BLaER1 treated with 17β-estradiol and CSF1 and Interleukin-3, amounts not matched to agents 10 nM and 100 nM (cell line): ENCODE measurements at regions not wholly inside any gene's neighbourhood (a gene's known extent, or its start where the extent isn't known, plus 50 kb on each side); places are given as distances from the start of the nearest gene placed in this dataset.

Experiments used
- H3K27ac ChIP-seq, 11 experiments: shearing (Covaris generic); formaldehyde crosslinking; 2 replicates each; pipeline ENCODE4 v1.8.1; 2022
- H3K27me3 ChIP-seq, 11 experiments: shearing (Covaris generic); formaldehyde crosslinking; 2 replicates each; pipeline ENCODE4 v1.8.1; 2022
- H3K36me3 ChIP-seq, 11 experiments: shearing (Covaris generic); formaldehyde crosslinking; 2 replicates each; pipeline ENCODE4 v1.8.1; 2022
- H3K4me1 ChIP-seq, 10 experiments: shearing (Covaris generic); formaldehyde crosslinking; 2 replicates each; pipeline ENCODE4 v1.8.1; 2022
- H3K4me2 ChIP-seq, 11 experiments: shearing (Covaris generic); formaldehyde crosslinking; 2 replicates each; pipeline ENCODE4 v1.8.1; 2022
- H3K4me3 ChIP-seq, 10 experiments: shearing (Covaris generic); formaldehyde crosslinking; 2 replicates each; pipeline ENCODE4 v1.8.1; 2022
- H3K9ac ChIP-seq, 11 experiments: shearing (Covaris generic); formaldehyde crosslinking; 2 replicates each; pipeline ENCODE4 v1.8.1; 2022
- H3K9me3 ChIP-seq, 11 experiments: shearing (Covaris generic); formaldehyde crosslinking; replicated peaks in 1 of 11; 2 replicates each; pipeline ENCODE4 v1.8.1; 2022
- H4K20me1 ChIP-seq, 11 experiments: shearing (Covaris generic); formaldehyde crosslinking; 2 replicates each; pipeline ENCODE4 v1.8.1; 2022
- Cebpa-rat ChIP-seq, 11 experiments: shearing (Covaris generic); IDR thresholded peaks; 2 replicates each; pipeline ENCODE4 v1.8.1; 2022

DNA sequence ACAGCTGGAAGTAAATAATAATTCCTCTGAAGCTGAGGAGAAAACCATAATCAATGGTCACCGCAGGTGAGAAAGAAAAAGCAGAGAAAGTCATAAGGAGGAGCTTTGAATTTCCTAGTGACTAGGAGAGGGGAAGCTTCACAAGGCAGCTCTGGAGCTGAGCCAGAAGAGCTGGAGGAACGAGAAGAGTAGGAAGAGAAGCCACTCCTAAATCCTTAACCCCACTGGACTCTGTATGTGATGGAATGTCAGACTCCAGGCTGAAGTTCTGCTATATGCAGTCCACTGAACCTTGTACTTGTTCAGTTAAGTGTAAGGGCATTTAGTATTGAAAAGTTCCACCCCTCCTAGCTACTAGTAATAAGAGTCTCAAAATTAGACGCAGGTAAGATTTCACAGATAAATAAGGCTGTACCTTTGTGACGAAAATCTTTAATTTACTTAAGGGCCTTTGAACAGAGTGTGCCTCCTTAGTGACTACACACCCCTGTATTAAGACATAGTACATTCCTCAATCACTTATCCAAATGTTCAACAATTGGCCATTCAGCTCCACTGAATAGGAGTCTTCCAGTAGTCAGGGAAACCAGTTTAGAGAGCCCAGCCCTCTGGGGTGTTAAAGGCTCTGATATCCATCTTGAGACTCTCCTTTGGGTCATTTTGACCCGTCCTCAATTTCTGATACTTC lies 71.4 kb upstream of the UFL1 start:
- no peaks in the 10 kb centered on the region for H3K36me3 ChIP-seq
- H3K27me3 ChIP-seq = no peaks in the 10 kb centered on the region
- no peak overlapping the region for H3K4me2 ChIP-seq
- no peaks in the 10 kb centered on the region for H3K4me1 ChIP-seq
- TF ChIP-seq Cebpa-rat (IDR thresholded peaks at IDR 0.05) = no peak
- no peak overlapping the region for H3K27ac ChIP-seq
- H4K20me1 ChIP-seq = no peaks in the 10 kb centered on the region
- no peak overlapping the region for H3K4me3 ChIP-seq
- no peak overlapping the region for H3K9ac ChIP-seq
- H3K9me3 ChIP-seq = peaks cover 4 to 6% (median 6%) of the 10 kb centered on the region in 11 experiments; a peak in 15 of 22 replicates

DNA sequence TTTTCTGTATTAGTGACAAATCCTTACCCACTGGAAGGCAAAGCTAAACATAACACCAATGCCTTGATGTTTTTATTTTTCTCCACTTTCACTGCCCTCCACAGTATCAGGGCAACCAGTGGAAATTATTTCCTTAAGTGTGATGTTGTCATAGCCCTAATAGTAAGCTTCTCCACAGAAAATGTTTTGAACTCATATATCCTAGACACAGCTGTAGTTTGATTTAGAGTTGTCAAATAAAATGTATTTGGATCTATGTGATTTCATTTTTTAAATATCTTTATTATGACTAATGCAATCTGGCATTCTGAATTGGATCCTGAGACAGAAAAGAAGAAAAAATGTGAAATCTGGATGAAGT lies 70.9 kb upstream of the UFL1 start:
- H3K9ac ChIP-seq = no peak overlapping the region
- no peaks in the 10 kb centered on the region for H3K27me3 ChIP-seq
- no peaks in the 10 kb centered on the region for H3K4me1 ChIP-seq
- H3K4me2 ChIP-seq = no peak overlapping the region
- H4K20me1 ChIP-seq = no peaks in the 10 kb centered on the region
- no peak overlapping the region for H3K4me3 ChIP-seq
- peaks cover 0 to 1% (median under 1%) of the 10 kb centered on the region in 11 experiments; a peak in 9 of 22 replicates for H3K9me3 ChIP-seq
- H3K36me3 ChIP-seq = no peaks in the 10 kb centered on the region
- no peak overlapping the region for H3K27ac ChIP-seq
- no peak for TF ChIP-seq Cebpa-rat (IDR thresholded peaks at IDR 0.05)

DNA sequence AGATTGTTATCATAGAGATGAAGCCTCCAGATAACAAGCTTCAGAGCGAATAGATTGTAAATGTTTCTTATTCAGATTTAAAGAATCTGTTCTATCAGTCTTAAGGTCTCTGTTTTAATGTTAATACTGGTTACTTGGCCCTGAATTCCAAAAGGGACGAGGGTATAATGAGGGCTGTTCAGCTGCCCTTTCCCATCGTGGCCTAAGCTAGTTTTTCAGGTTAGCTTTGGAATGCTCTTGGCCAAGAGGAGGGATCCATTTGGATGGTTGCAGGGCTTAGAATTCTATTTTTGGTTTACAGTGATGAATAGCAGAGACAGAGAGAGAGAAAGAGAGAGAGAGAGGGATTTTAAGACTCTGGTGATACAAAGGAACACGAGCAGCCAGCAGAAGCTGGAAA lies 62.8 kb upstream of the UFL1 start:
- no peak for TF ChIP-seq Cebpa-rat (IDR thresholded peaks at IDR 0.05)
- Histone ChIP-seq H3K27ac (no peak overlapping the region), H3K4me2 (no peak overlapping the region)

DNA sequence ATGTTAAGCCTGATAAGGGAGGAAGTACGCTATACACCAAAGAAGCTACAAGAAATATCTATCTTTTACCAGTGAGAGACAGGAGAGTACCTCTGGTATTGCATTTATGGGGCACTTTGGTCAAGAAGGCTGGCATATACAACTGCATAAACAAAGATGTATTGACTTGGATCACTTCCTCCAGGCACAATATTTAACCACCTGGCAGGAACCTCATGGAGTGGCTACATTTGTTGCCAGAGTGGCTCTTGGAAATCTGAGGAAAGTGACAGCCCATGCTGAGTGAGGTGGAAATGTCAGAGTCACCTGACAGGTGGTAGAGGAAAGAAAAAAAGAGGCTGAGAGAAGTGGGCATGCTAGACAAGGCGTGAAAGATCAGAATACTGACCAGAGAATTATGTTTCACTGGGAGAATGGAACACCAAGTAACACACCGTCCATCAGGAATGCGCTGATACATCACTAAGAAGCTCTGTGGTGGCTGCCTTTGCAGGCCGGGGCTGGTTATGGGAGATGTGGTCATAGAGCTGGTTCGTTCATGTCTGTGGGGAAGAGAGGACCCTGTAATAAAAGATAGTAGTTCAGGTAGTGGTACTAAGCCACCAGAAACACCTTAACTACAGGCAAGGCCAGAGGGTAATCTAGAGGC lies 61.4 kb upstream of the UFL1 start:
- Histone ChIP-seq H4K20me1 (no peaks in the 10 kb centered on the region), H3K27me3 (no peaks in the 10 kb centered on the region), H3K4me1 (no peaks in the 10 kb centered on the region), H3K9me3 (no peaks in the 10 kb centered on the region), H3K4me2 (no peak overlapping the region), H3K36me3 (no peaks in the 10 kb centered on the region), H3K9ac (no peak overlapping the region), H3K27ac (no peak overlapping the region), H3K4me3 (no peak overlapping the region)
- no peak for TF ChIP-seq Cebpa-rat (IDR thresholded peaks at IDR 0.05)

More for the DNA sequence above, 62.8 kb upstream of the UFL1 start:
- Histone ChIP-seq H3K4me3 (no peak overlapping the region), H3K9me3 (no peaks in the 10 kb centered on the region), H3K4me1 (no peaks in the 10 kb centered on the region), H4K20me1 (no peaks in the 10 kb centered on the region), H3K36me3 (no peaks in the 10 kb centered on the region), H3K27me3 (no peaks in the 10 kb centered on the region), H3K9ac (no peak overlapping the region)

GRCh38 chr6:96465321-96465903 lies 56.2 kb upstream of the UFL1 start:
- Histone ChIP-seq H3K4me1 (no peaks in the 10 kb centered on the region), H3K9ac (no peak overlapping the region), H3K36me3 (no peaks in the 10 kb centered on the region), H3K4me2 (no peak overlapping the region), H4K20me1 (no peaks in the 10 kb centered on the region), H3K27ac (no peak overlapping the region), H3K4me3 (no peak overlapping the region), H3K9me3 (no peaks in the 10 kb centered on the region), H3K27me3 (no peaks in the 10 kb centered on the region)
- TF ChIP-seq Cebpa-rat (IDR thresholded peaks at IDR 0.05) = no peak

GRCh38 chr6:96466147-96466863 lies 55.3 kb upstream of the UFL1 start:
- H3K4me1 ChIP-seq = no peaks in the 10 kb centered on the region
- H3K27me3 ChIP-seq = no peaks in the 10 kb centered on the region
- TF ChIP-seq Cebpa-rat (IDR thresholded peaks at IDR 0.05) = no peak
- H3K27ac ChIP-seq = no peak overlapping the region
- H3K36me3 ChIP-seq = no peaks in the 10 kb centered on the region
- no peaks in the 10 kb centered on the region for H3K9me3 ChIP-seq
- H3K4me2 ChIP-seq = no peak overlapping the region
- H3K4me3 ChIP-seq = no peak overlapping the region
- no peaks in the 10 kb centered on the region for H4K20me1 ChIP-seq
- H3K9ac ChIP-seq = no peak overlapping the region

DNA sequence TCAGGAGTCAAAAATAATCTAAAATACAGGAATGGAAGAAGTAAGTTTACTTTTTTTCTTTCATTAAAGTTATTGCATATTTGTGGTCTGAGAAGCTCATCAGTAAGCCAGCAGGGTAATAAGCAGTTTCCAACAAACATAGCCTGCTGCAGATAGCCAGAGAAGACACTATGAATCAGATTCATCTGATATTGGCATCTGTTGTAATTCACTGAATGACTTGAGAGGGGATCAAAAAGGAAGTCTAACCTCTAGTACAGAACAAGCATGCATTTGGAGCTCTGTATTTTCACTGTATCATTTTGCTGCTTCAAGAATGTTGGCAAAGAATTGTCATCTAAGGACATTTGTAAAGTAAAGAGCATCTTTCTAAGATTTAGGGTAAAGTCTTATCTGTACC lies 53.8 kb upstream of the UFL1 start:
- Histone ChIP-seq H3K4me2 (no peak overlapping the region), H3K27ac (no peak overlapping the region), H3K9me3 (no peaks in the 10 kb centered on the region), H3K36me3 (no peaks in the 10 kb centered on the region), H3K4me1 (no peaks in the 10 kb centered on the region), H3K4me3 (no peak overlapping the region), H4K20me1 (no peaks in the 10 kb centered on the region), H3K27me3 (no peaks in the 10 kb centered on the region), H3K9ac (no peak overlapping the region)
- TF ChIP-seq Cebpa-rat (IDR thresholded peaks at IDR 0.05) = no peak

- no peak for TF ChIP-seq Cebpa-rat (IDR thresholded peaks at IDR 0.05)
- no peak overlapping the region for H3K27ac ChIP-seq
- no peaks in the 10 kb centered on the region for H3K4me1 ChIP-seq
- no peaks in the 10 kb centered on the region for H3K36me3 ChIP-seq
- no peaks in the 10 kb centered on the region for H4K20me1 ChIP-seq
- no peaks in the 10 kb centered on the region for H3K27me3 ChIP-seq
- H3K9me3 ChIP-seq = no peaks in the 10 kb centered on the region
- no peak overlapping the region for H3K4me3 ChIP-seq
- H3K9ac ChIP-seq = no peak overlapping the region
- H3K4me2 ChIP-seq = no peak overlapping the region
These were observed 53.3 kb upstream of the UFL1 start for GRCh38 chr6:96468281-96468680.

DNA sequence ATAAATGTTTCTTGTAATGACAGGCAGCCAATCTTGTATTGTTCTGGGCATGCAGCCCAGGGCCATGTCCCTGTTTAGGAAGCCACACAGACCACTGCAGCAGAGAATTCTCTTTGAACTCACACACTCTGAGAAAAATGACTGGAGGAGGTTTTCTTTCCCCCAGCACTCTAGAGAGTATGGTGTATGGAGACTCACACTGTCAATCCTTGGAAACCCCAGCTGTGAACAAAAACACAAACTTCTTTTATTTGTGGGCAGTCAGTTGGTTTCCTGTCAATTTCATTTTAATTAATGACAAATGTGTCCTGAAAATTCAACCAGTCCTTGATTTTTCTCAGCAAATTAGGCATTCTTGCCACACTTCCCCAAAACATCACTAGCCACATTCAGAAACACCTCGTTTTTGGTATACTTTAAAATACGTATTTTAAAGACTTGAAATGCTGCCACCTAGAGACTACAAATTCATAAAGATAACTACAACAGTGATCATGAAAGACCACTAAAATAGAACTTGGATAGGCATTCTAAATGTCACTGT lies 52.9 kb upstream of the UFL1 start:
- Histone ChIP-seq H3K9me3 (no peaks in the 10 kb centered on the region), H3K27me3 (no peaks in the 10 kb centered on the region), H3K36me3 (no peaks in the 10 kb centered on the region), H3K4me2 (no peak overlapping the region), H4K20me1 (no peaks in the 10 kb centered on the region), H3K4me1 (no peaks in the 10 kb centered on the region), H3K27ac (no peak overlapping the region), H3K4me3 (no peak overlapping the region), H3K9ac (no peak overlapping the region)
- TF ChIP-seq Cebpa-rat (IDR thresholded peaks at IDR 0.05) = no peak
